ENCODE measurements at regions not wholly inside any gene's neighbourhood (a gene's known extent, or its start where the extent isn't known, plus 50 kb on each side); places are given as distances from the start of the nearest gene placed in this dataset.

DNA sequence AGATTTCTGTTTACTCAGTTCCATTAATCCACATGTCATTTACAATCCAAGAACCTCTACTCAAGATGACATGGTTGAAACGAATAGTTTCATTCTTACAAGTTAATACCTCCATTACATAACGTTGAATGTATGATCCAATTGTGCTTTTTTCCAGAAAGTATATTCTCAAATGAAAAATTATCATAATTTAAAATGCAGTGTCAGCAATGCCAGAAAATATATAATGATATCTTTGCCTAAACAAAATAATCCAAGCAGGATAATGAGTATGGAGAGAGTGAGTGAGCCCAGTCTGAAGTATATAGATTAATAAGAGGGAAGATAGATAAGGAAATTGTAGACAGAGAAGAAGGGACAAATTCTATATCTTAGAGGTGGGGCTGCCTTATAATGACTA is 505.0 kb downstream of the CENPC start:
- H3K27ac ChIP-seq, result no peak overlapping the region
- TF ChIP-seq, protein P1, sequence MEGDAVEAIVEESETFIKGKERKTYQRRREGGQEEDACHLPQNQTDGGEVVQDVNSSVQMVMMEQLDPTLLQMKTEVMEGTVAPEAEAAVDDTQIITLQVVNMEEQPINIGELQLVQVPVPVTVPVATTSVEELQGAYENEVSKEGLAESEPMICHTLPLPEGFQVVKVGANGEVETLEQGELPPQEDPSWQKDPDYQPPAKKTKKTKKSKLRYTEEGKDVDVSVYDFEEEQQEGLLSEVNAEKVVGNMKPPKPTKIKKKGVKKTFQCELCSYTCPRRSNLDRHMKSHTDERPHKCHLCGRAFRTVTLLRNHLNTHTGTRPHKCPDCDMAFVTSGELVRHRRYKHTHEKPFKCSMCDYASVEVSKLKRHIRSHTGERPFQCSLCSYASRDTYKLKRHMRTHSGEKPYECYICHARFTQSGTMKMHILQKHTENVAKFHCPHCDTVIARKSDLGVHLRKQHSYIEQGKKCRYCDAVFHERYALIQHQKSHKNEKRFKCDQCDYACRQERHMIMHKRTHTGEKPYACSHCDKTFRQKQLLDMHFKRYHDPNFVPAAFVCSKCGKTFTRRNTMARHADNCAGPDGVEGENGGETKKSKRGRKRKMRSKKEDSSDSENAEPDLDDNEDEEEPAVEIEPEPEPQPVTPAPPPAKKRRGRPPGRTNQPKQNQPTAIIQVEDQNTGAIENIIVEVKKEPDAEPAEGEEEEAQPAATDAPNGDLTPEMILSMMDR (conservative IDR thresholded peaks at IDR 0.05), result no peak

DNA sequence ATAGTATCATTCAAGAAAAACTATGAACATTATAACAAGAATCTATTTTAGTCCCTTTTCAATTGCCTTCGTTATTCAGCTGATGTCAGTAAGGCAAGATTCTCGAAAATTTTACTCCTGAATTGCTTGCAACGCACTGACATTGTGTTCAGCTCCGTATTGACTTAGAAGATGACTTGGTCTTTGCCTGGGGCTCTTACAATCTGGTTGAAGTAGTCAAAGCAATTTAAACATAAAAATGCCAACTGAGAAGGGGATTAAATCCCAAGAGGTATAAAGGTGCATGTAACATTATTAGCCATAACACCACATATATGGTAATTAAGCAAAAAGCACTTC is 507.1 kb downstream of the CENPC start:
- no peak overlapping the region for H3K27ac ChIP-seq
- TF ChIP-seq, protein P1 (conservative IDR thresholded peaks at IDR 0.05), result no peak

DNA sequence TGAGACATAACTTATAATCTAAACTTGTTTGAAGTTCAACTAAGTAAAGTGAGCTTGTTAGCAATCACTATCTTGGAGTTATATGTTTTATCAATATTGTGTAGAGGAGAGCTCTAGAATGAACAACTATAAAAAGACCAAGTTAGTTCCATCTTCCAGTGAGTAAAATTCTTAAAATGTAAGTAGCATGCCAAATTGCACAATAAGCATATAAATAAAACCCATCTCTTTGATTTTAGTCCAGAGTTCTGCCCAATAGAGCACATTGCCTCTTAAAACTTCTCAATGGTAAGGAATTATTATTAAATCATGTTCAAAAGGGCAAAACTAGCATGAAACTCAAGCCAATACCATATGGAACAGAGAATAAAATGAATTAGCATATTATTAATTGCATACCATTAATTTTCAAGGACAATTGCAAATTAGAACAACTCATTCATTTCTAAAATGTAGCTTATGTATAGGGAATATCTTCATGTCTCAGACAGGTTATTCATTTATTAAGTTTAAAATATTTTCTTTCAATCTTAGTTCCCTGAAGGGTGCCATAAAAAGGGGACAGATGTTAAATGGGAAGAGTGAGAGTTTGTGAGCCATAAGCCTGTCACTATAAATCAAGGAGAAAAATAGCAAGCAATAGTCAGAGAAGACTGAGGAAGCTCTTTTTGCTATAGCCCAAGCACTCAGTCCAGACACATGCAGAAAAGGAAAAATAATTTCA is 507.6 kb downstream of the CENPC start:
- TF ChIP-seq, protein P1 (conservative IDR thresholded peaks at IDR 0.05), result no peak
- no peak overlapping the region for H3K27ac ChIP-seq

DNA sequence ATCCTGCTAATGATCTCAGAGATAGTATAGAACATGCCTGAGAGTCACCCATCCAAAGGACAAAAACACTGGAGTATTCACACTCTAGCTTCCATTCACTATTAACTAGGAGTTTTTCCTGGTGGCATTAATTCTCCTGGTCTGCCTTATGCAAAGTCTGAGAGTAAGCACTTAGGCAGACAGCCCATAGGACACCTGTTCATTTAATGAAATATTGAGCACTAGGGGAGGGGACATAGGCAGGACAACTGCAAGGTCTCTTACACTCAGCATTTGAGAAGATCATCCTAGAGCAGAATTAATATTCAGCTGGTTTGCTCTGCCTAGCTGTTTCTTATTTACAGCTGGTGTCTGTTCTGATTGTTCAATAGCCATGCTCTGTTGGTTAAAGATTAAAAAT is 508.5 kb downstream of the CENPC start:
- TF ChIP-seq, protein P1 (conservative IDR thresholded peaks at IDR 0.05), result no peak
- no peak overlapping the region for H3K27ac ChIP-seq

DNA sequence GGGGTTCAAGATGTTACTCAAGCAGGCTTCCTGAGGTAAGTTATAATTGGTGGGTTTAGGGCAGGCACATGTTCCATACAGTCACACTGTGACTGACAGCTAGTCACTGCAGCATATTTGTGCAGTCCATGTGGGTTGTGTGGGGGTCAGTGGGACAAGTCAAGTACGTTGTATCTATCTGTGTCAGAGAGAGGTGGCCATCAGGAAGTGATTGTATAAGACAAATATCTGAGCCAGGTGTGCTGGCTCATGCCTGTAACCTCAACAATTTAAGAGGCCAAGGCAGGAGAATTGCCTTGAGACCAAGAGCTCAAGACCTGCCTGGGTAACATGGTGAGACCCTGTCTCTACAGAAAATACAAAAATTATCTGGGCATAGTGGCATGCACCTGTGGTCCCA is 509.3 kb downstream of the CENPC start:
- H3K27ac ChIP-seq, result peak overlapping the region; percentile 39
- TF ChIP-seq, protein P1 (conservative IDR thresholded peaks at IDR 0.05), result no peak

DNA sequence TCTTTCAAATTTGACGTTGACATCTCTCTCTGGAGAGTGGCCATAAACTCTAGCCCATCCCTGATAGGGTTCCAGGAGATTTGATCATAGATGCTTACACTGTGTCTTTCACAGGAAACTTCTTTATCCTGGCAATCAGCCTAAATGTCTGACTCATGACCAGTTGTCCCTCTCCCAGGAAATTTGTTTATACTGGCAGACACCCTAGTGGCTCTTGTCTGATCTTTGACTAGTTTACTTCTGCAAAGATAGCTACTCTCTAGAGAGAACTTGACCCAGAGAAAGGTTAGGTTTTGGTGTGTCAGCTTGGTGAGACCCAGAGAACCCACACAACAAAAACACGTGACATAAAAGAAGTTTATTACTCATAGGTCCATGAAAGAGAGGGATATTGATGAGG is 509.8 kb downstream of the CENPC start:
- TF ChIP-seq, protein P1 (conservative IDR thresholded peaks at IDR 0.05), result no peak
- H3K27ac ChIP-seq, result peak overlapping the region; percentile 39

DNA sequence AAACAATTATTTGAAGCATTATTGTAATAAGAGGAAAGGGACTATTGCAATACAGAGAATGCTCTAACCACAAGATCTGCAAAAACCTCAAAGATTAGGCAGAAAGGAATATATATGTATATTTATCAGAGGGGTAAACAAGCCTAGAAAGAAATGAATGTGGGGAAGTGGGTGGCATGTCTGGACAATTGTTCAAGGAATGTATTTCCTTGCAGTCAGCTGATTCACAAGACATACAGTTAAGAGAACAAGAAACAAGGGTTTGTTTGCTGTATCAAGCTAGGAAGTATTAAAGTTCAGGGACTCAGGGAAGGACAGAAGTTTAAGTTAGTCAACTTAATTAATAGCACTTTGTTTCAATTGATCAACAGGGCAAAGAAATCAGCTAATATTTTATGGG is 514.7 kb downstream of the CENPC start:
- H3K27ac ChIP-seq, result no peak overlapping the region
- TF ChIP-seq, protein P1 (conservative IDR thresholded peaks at IDR 0.05), result no peak
